ENCODE measurements at regions not wholly inside any gene's neighbourhood (a gene's known extent, or its start where the extent isn't known, plus 50 kb on each side); places are given as distances from the start of the nearest gene placed in this dataset.

DNA sequence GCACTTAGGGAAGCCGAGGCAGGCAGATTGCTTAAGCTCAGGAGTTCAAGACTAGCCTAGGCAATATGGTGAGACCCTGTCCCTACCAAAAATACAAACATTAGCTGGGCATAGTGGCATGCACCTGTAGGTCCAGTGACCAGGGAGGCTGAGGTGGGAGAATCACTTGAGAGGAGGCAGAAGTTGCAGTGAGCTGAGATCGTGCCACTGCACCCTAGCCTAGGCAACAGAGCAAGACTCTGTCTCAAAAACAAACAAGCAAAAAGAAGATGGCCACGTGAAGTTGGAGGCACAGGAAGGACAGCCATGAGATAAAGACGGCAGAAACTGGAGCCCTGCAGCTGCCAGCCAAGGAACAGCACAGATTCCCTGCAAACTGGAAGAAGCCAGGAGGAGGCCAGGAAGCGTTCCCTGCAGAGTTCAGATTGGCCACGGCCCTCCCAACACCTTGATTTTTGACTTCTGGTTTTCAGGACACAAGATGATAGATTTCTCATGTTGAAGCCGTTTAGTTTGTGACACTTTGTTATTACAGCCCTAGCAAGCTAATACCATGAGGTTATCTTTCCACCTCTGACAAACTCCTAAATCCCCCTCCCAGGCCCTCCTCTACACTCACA lies 786.7 kb downstream of the UQCRFS1 start:
- Histone ChIP-seq H3K27ac (ENCODE audit: insufficient read depth, low read depth, low read length) (no peak overlapping the region), H2AFZ (ENCODE audit: low read depth, low read length) (no peak overlapping the region), H3K4me3 (replicated peaks in 1 of 3; ENCODE audit: insufficient read depth in 1 of 3, low read depth in 1 of 3, low read length in 3 of 3) (no peak overlapping the region), H3K9me3 (replicated peaks; ENCODE audit: control insufficient read depth, insufficient read depth, low read length) (no peaks in the 10 kb centered on the region), H3K27me3 (ENCODE audit: control insufficient read depth in 2 of 2, insufficient read depth in 2 of 2, low read length in 2 of 2) (no peaks in the 10 kb centered on the region), H3K4me1 (ENCODE audit: control insufficient read depth, extremely low read depth, insufficient read depth, low read length) (no peaks in the 10 kb centered on the region), H3K9me1 (replicated peaks; ENCODE audit: control insufficient read depth, extremely low read depth, insufficient read depth, low read length) (no peaks in the 10 kb centered on the region), H4K20me1 (replicated peaks; ENCODE audit: control insufficient read depth, extremely low read depth, insufficient read depth, low read length) (no peaks in the 10 kb centered on the region), H3K36me3 (ENCODE audit: control insufficient read depth in 2 of 2, extremely low read depth in 1 of 2, insufficient read depth in 2 of 2, low read length in 2 of 2) (no peaks in the 10 kb centered on the region), H3K4me2 (ENCODE audit: insufficient read depth, low read length) (no peak overlapping the region), H3K79me2 (ENCODE audit: control insufficient read depth, insufficient read depth, low read length) (no peaks in the 10 kb centered on the region), H3K9ac (replicated peaks; ENCODE audit: extremely low read depth, insufficient read depth, low read length) (no peak overlapping the region)
- dilution Hi-C loops (cut with MboI; ENCODE audit: extremely low pct_ligation_motif_present, low sequenced_read_pairs) (no loop called here), intact Hi-C loops (cut with micrococcal nuclease) (no loop called here)
- TF ChIP-seq FOS (IDR thresholded peaks at IDR 0.05; ENCODE audit: borderline replicate concordance, insufficient read depth, low read length) (no peak), MYC (IDR thresholded peaks at IDR 0.05; ENCODE audit: low read depth, low read length) (no peak), JUN (IDR thresholded peaks at IDR 0.05; ENCODE audit: borderline replicate concordance, insufficient read depth, insufficient read length, low read depth) (no peak)
- BruUV-seq (replicated peaks) = no TSS peak
- ChIA-PET CTCF (no interaction called here), POLR2A (no interaction called here)
- DNase-seq (ENCODE audit: low read depth, low spot score) (no peak), FAIRE-seq (no peak)

DNA sequence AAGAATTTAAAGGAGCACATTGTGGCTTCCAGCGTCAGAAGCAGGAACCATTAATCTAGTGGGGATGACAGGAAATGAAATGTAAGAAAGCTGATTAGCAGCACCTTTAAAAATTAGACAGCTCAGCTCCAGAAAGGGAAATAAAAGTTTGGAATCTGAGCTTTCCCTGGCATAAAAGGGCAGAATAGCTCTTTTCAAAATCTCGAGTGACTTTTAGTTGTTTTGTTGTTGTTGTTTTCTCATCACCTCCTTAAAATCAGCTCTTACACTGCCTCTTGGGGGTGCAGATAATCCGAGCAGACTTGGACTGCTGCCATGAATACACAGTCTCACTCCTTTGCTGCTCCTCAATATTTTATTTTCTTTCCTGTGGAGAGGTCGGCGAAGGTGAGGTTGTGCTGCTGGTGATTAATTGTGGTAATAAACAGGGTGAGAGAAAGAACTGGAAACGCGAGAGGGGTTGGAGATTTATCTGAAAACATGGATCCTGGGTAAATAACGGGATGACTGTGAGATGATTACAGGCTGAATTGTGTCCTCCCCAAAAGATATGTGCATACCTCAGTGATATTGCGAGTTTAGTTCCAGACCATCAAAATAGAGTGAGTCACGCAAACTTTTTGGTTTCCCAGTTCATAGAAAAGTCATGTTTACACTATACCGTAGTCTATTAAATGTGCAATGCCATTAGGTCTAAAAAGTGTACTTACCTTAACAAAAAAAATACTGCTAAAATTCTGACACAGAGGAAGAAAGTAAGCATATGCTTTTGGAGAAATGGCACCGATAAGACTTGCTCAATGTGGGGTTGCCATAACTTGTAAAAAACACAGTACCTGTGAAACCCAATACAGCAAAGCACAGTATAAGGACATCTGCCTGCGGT lies 787.7 kb downstream of the UQCRFS1 start:
- no peak overlapping the region for H3K4me3 ChIP-seq (replicated peaks in 1 of 3; ENCODE audit: insufficient read depth in 1 of 3, low read depth in 1 of 3, low read length in 3 of 3)
- H3K27ac ChIP-seq (ENCODE audit: insufficient read depth, low read depth, low read length) = no peak overlapping the region
- intact Hi-C loops (cut with micrococcal nuclease) (no loop called here), dilution Hi-C loops (cut with MboI; ENCODE audit: extremely low pct_ligation_motif_present, low sequenced_read_pairs) (no loop called here)
- no peaks in the 10 kb centered on the region for H3K9me3 ChIP-seq (replicated peaks; ENCODE audit: control insufficient read depth, insufficient read depth, low read length)
- ChIA-PET POLR2A (no interaction called here), CTCF (no interaction called here)
- H2AFZ ChIP-seq (ENCODE audit: low read depth, low read length) = no peak overlapping the region
- no peaks in the 10 kb centered on the region for H3K79me2 ChIP-seq (ENCODE audit: control insufficient read depth, insufficient read depth, low read length)
- no peaks in the 10 kb centered on the region for H3K36me3 ChIP-seq (ENCODE audit: control insufficient read depth in 2 of 2, extremely low read depth in 1 of 2, insufficient read depth in 2 of 2, low read length in 2 of 2)
- FAIRE-seq = no peak
- H3K9me1 ChIP-seq (replicated peaks; ENCODE audit: control insufficient read depth, extremely low read depth, insufficient read depth, low read length) = no peaks in the 10 kb centered on the region
- BruUV-seq (replicated peaks) = no TSS peak
- H3K4me2 ChIP-seq (ENCODE audit: insufficient read depth, low read length) = no peak overlapping the region
- H4K20me1 ChIP-seq (replicated peaks; ENCODE audit: control insufficient read depth, extremely low read depth, insufficient read depth, low read length) = no peaks in the 10 kb centered on the region
- H3K27me3 ChIP-seq (ENCODE audit: control insufficient read depth in 2 of 2, insufficient read depth in 2 of 2, low read length in 2 of 2) = no peaks in the 10 kb centered on the region
- H3K9ac ChIP-seq (replicated peaks; ENCODE audit: extremely low read depth, insufficient read depth, low read length) = no peak overlapping the region
- TF ChIP-seq GATA2 (IDR thresholded peaks at IDR 0.05; ENCODE audit: insufficient read depth, insufficient read length, low read depth, low read length) (no peak), MYC (IDR thresholded peaks at IDR 0.05; ENCODE audit: low read depth, low read length) (no peak), JUN (IDR thresholded peaks at IDR 0.05; ENCODE audit: borderline replicate concordance, insufficient read depth, insufficient read length, low read depth) (no peak), FOS (IDR thresholded peaks at IDR 0.05; ENCODE audit: borderline replicate concordance, insufficient read depth, low read length) (no peak), EZH2 (IDR thresholded peaks at IDR 0.05; ENCODE audit: borderline replicate concordance, low read depth, low read length, severe bottlenecking) (no peak), POLR2A (IDR thresholded peaks at IDR 0.05; ENCODE audit: low read depth, low read length) (no peak), POLR2AphosphoS5 (IDR thresholded peaks at IDR 0.05; ENCODE audit: insufficient read depth, low read depth, low read length) (no peak)
- TF ChIP-seq, protein P1, sequence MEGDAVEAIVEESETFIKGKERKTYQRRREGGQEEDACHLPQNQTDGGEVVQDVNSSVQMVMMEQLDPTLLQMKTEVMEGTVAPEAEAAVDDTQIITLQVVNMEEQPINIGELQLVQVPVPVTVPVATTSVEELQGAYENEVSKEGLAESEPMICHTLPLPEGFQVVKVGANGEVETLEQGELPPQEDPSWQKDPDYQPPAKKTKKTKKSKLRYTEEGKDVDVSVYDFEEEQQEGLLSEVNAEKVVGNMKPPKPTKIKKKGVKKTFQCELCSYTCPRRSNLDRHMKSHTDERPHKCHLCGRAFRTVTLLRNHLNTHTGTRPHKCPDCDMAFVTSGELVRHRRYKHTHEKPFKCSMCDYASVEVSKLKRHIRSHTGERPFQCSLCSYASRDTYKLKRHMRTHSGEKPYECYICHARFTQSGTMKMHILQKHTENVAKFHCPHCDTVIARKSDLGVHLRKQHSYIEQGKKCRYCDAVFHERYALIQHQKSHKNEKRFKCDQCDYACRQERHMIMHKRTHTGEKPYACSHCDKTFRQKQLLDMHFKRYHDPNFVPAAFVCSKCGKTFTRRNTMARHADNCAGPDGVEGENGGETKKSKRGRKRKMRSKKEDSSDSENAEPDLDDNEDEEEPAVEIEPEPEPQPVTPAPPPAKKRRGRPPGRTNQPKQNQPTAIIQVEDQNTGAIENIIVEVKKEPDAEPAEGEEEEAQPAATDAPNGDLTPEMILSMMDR (IDR thresholded peaks at IDR 0.05; ENCODE audit: extremely low read depth in 1 of 2, insufficient read depth in 1 of 2, low read depth in 1 of 2, low read length in 2 of 2) = no peak
- TF ChIP-seq, protein P2, sequence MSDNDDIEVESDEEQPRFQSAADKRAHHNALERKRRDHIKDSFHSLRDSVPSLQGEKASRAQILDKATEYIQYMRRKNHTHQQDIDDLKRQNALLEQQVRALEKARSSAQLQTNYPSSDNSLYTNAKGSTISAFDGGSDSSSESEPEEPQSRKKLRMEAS (IDR thresholded peaks at IDR 0.05; ENCODE audit: insufficient read depth, insufficient read length) = no peak
- no peak for DNase-seq (ENCODE audit: low read depth, low spot score)
- H3K4me1 ChIP-seq (ENCODE audit: control insufficient read depth, extremely low read depth, insufficient read depth, low read length) = no peaks in the 10 kb centered on the region

Measured in endothelial cell of umbilical vein (primary cell).